H9 (cell line): ENCODE measurements at regions not wholly inside any gene's neighbourhood (a gene's known extent, or its start where the extent isn't known, plus 50 kb on each side); places are given as distances from the start of the nearest gene placed in this dataset.

Experiments used
- DNase-seq: peaks from one replicate; pipeline ENCODE4 v3.0.0-alpha.2; 2017
- H2AFZ ChIP-seq: one replicate; pipeline ENCODE4 v1.6.1; 2013; ENCODE audit warnings: mild to moderate bottlenecking, low read length, control low read depth, moderate library complexity
- H2AK5ac ChIP-seq: 2 replicates; pipeline ENCODE4 v1.6.1; 2013; ENCODE audit warnings: low read length, control low read depth, mixed read lengths; ENCODE audit not compliant: insufficient read length
- H2BK120ac ChIP-seq: one replicate; pipeline ENCODE4 v1.6.1; 2013; ENCODE audit warnings: low read depth, mild to moderate bottlenecking, low read length, control low read depth, inconsistent platforms; ENCODE audit not compliant: poor library complexity, severe bottlenecking
- H2BK12ac ChIP-seq: 2 replicates; pipeline ENCODE4 v1.6.1; 2013; ENCODE audit warnings: low read length, control low read depth, mixed read lengths, low read depth; ENCODE audit not compliant: insufficient read length
- H2BK15ac ChIP-seq: 2 replicates; pipeline ENCODE4 v1.6.1; 2013; ENCODE audit warnings: low read depth, low read length, control low read depth
- H2BK20ac ChIP-seq: one replicate; pipeline ENCODE4 v1.6.1; 2013; ENCODE audit warnings: low read depth, mild to moderate bottlenecking, low read length, control low read depth, inconsistent platforms; ENCODE audit not compliant: poor library complexity, severe bottlenecking
- H2BK5ac ChIP-seq: 2 replicates; pipeline ENCODE4 v1.6.1; 2013; ENCODE audit warnings: low read length, control low read depth, mixed read lengths; ENCODE audit not compliant: insufficient read length
- H3K14ac ChIP-seq: 2 replicates; pipeline ENCODE4 v1.6.1; 2013; ENCODE audit warnings: low read length, control low read depth; ENCODE audit not compliant: insufficient read depth
- H3K18ac ChIP-seq: 2 replicates; pipeline ENCODE4 v1.6.1; 2013; ENCODE audit warnings: low read depth, mild to moderate bottlenecking, mixed read lengths, low read length, control low read depth; ENCODE audit not compliant: insufficient read length
- H3K23ac ChIP-seq: 2 replicates; pipeline ENCODE4 v1.6.1; 2013; ENCODE audit warnings: low read length, control low read depth, mixed read lengths, low read depth; ENCODE audit not compliant: insufficient read length
- H3K23me2 ChIP-seq: 2 replicates; pipeline ENCODE4 v1.6.1; 2013; ENCODE audit warnings: low read depth, mild to moderate bottlenecking, mixed read lengths, low read length, control low read depth; ENCODE audit not compliant: insufficient read length, poor library complexity, severe bottlenecking
- H3K27ac ChIP-seq: 2 replicates; pipeline ENCODE4 v1.5.1; 2013; ENCODE audit warnings: low read length, control low read depth, mixed read lengths, low read depth; ENCODE audit not compliant: insufficient read length
- H3K27me3 ChIP-seq: 2 replicates; pipeline ENCODE4 v1.6.1; 2013; ENCODE audit warnings: low read length, control low read depth, inconsistent platforms; ENCODE audit not compliant: insufficient read depth
- H3K4ac ChIP-seq: 2 replicates; pipeline ENCODE4 v1.6.1; 2013; ENCODE audit warnings: low read depth, mild to moderate bottlenecking, control low read depth, inconsistent platforms, low read length, moderate library complexity
- H3K4me1 ChIP-seq: 2 replicates; pipeline ENCODE4 v1.6.1; 2013; ENCODE audit warnings: low read length, control low read depth, inconsistent platforms; ENCODE audit not compliant: insufficient read depth
- H3K4me2 ChIP-seq: 2 replicates; pipeline ENCODE4 v1.6.1; 2013; ENCODE audit warnings: low read length, control low read depth, mixed read lengths; ENCODE audit not compliant: insufficient read length, insufficient read depth
- H3K56ac ChIP-seq: 2 replicates; pipeline ENCODE4 v1.6.1; 2013; ENCODE audit warnings: low read depth, mild to moderate bottlenecking, mixed read lengths, low read length, control low read depth; ENCODE audit not compliant: insufficient read length
- H3K79me1 ChIP-seq: 2 replicates; pipeline ENCODE4 v1.6.1; 2013; ENCODE audit warnings: low read depth, mild to moderate bottlenecking, moderate library complexity, low read length, control low read depth, inconsistent platforms; ENCODE audit not compliant: insufficient read depth, poor library complexity, severe bottlenecking
- H3K79me2 ChIP-seq: 2 replicates; pipeline ENCODE4 v1.6.1; 2013; ENCODE audit warnings: low read length, control low read depth, inconsistent platforms; ENCODE audit not compliant: insufficient read depth
- H3K9ac ChIP-seq: 2 replicates; pipeline ENCODE4 v1.6.1; 2013; ENCODE audit warnings: low read length, control low read depth, mixed read lengths; ENCODE audit not compliant: insufficient read length; ENCODE audit errors: extremely low read depth
- H3K9me3 ChIP-seq: one replicate; pipeline ENCODE4 v1.6.1; 2013; ENCODE audit warnings: low read depth, low read length, inconsistent platforms; ENCODE audit not compliant: control insufficient read depth
- H3T11ph ChIP-seq: one replicate; pipeline ENCODE4 v1.6.1; 2013; ENCODE audit warnings: mild to moderate bottlenecking, low read length, control low read depth, inconsistent platforms
- H4K20me1 ChIP-seq: one replicate; pipeline ENCODE4 v1.6.1; 2013; ENCODE audit not compliant: control insufficient read depth, insufficient read length, insufficient read depth
- H4K5ac ChIP-seq: 2 replicates; pipeline ENCODE4 v1.6.1; 2013; ENCODE audit warnings: low read depth, mild to moderate bottlenecking, mixed read lengths, low read length, control low read depth; ENCODE audit not compliant: insufficient read length
- H4K8ac ChIP-seq: replicated peaks from 2 replicates; pipeline ENCODE4 v1.6.1; 2013; ENCODE audit warnings: low read length, control low read depth, mixed read lengths, low read depth; ENCODE audit not compliant: insufficient read length
- H4K91ac ChIP-seq: 2 replicates; pipeline ENCODE4 v1.6.1; 2013; ENCODE audit warnings: low read depth, mild to moderate bottlenecking, moderate library complexity, mixed read lengths, low read length, control low read depth; ENCODE audit not compliant: insufficient read length
- H3K27ac Mint-ChIP-seq, 3 experiments: 2 replicates in 2 of 3; 3 replicates in 1 of 3; pipeline ENCODE4 v1.8.0; 2020 to 2021; ENCODE audit warnings: mixed read lengths in 3 of 3, mild to moderate bottlenecking in 1 of 3, moderate library complexity in 1 of 3
- H3K27me3 Mint-ChIP-seq: 2 replicates; pipeline ENCODE4 v1.8.0; 2021; ENCODE audit warnings: low read depth, mild to moderate bottlenecking, moderate library complexity, mixed read lengths
- H3K36me3 Mint-ChIP-seq, 3 experiments: 2 replicates in 2 of 3; 3 replicates in 1 of 3; pipeline ENCODE4 v1.8.0; 2020 to 2021; ENCODE audit warnings: low read depth in 3 of 3, mixed read lengths in 3 of 3; ENCODE audit not compliant: insufficient read depth in 1 of 3
- H3K4me1 Mint-ChIP-seq, 2 experiments: 2 replicates each; pipeline ENCODE4 v1.8.0; 2020; ENCODE audit warnings: mixed read lengths in 2 of 2
- H3K4me3 Mint-ChIP-seq, 2 experiments: 2 replicates in 1 of 2; 3 replicates in 1 of 2; pipeline ENCODE4 v1.8.0; 2020 to 2021; ENCODE audit warnings: mild to moderate bottlenecking in 2 of 2, mixed read lengths in 2 of 2, moderate library complexity in 1 of 2
- H3K9me3 Mint-ChIP-seq, 2 experiments: 2 replicates in 1 of 2; 3 replicates in 1 of 2; pipeline ENCODE4 v1.8.0; 2020; ENCODE audit warnings: mild to moderate bottlenecking in 2 of 2, mixed read lengths in 2 of 2, moderate library complexity in 1 of 2
- whole genome bisulfite sequencing: extraction: QIAGEN DNeasy Blood & Tissue Kit; methylation state at CpG from one replicate; pipeline ENCODE4 v1.1.7; 2013; ENCODE audit warnings: missing lambda C conversion rate, low lambda C conversion rate, mixed read lengths; ENCODE audit not compliant: insufficient read length; ENCODE audit errors: extremely low coverage; 5-methylcytosine and 5-hydroxymethylcytosine counted together
- TF ChIP-seq, protein P1 (sequence below): fragments of 200-600 bp; sonication (generic); conservative IDR thresholded peaks from 3 replicates; pipeline ENCODE4 v1.8.0; 2021; ENCODE audit warnings: antibody characterized with exemption, mild to moderate bottlenecking

DNA sequence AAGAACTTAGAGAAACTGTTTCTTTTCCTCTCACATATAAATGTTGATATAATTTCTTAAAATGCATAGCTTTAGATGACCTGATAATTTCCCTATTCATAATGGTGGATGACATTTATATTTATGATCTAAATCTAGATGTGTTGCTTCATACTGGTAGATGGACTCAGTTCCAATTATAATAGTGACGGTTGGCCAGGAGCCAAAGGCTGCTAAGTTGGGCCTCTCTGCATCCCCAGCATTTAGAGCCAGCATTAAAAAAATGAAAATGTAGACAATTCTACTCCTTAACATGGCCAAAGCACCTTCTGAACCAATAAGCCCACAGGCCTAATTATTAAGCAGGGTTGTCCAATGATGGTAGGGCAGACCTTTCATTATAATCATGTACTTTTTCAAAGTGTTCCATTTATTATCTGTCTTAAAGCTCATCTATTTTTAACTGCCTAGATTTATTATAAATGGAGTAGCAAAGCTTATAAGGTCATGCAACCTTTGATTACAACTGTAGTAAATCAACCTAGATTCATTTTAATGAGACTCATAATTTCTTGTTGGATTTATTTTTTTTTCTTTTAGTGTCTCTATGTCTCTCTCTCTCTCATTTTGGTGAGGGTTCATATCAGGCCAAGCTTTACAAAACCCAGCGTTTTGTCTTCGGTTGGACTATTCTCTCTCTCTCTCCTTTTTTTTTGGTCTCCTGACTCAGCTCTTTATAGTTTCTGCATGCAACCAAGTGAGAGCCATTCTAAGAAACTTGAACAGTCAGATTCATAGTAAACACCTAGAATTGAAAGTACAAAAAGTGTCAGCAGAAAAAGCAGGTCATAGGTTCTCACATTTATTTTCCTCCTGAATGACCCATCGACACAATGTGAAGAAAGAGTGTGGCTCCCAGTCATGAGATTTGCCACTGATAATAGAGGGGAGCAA, 2016.1 kb upstream of the PIK3C3 start:
- Histone ChIP-seq H3K23me2 (no peaks in the 10 kb centered on the region), H4K20me1 (no peaks in the 10 kb centered on the region), H3K56ac (no peak overlapping the region), H3K27ac (no peak overlapping the region), H2AFZ (no peak overlapping the region), H2BK5ac (no peak overlapping the region), H4K8ac (no peak overlapping the region), H3K4me2 (no peak overlapping the region), H3K27me3 (no peaks in the 10 kb centered on the region), H3K79me1 (no peaks in the 10 kb centered on the region), H2BK120ac (no peak overlapping the region), H3K4me1 (no peaks in the 10 kb centered on the region), H3K9me3 (no peaks in the 10 kb centered on the region), H3T11ph (no peak overlapping the region), H2AK5ac (no peak overlapping the region), H2BK15ac (no peak overlapping the region), H3K4ac (no peak overlapping the region), H3K23ac (no peak overlapping the region), H3K9ac (no peak overlapping the region), H4K5ac (no peak overlapping the region), H2BK20ac (no peak overlapping the region), H2BK12ac (no peak overlapping the region), H3K79me2 (no peaks in the 10 kb centered on the region), H4K91ac (no peak overlapping the region), H3K18ac (no peak overlapping the region), H3K14ac (no peak overlapping the region)
- Mint-ChIP-seq H3K4me1 (peaks cover 0 to 4% of the 10 kb centered on the region in 2 experiments; a peak in 2 of 4 replicates), H3K27me3 (no peaks in the 10 kb centered on the region), H3K9me3 (no peaks in the 10 kb centered on the region), H3K36me3 (no peaks in the 10 kb centered on the region), H3K4me3 (no peak overlapping the region), H3K27ac (0 out of 7 replicates have a peak overlapping the region, but pooled peaks of 1 of the 3 experiments have one; percentile 18)
- no CpG with 5 or more reads among the region's 4 CpGs for WGBS
- no peak for DNase-seq
- TF ChIP-seq, protein P1, sequence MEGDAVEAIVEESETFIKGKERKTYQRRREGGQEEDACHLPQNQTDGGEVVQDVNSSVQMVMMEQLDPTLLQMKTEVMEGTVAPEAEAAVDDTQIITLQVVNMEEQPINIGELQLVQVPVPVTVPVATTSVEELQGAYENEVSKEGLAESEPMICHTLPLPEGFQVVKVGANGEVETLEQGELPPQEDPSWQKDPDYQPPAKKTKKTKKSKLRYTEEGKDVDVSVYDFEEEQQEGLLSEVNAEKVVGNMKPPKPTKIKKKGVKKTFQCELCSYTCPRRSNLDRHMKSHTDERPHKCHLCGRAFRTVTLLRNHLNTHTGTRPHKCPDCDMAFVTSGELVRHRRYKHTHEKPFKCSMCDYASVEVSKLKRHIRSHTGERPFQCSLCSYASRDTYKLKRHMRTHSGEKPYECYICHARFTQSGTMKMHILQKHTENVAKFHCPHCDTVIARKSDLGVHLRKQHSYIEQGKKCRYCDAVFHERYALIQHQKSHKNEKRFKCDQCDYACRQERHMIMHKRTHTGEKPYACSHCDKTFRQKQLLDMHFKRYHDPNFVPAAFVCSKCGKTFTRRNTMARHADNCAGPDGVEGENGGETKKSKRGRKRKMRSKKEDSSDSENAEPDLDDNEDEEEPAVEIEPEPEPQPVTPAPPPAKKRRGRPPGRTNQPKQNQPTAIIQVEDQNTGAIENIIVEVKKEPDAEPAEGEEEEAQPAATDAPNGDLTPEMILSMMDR = no peak
